GM18517 (cell line): ENCODE measurements at regions not wholly inside any gene's neighbourhood (a gene's known extent, or its start where the extent isn't known, plus 50 kb on each side); places are given as distances from the start of the nearest gene placed in this dataset.
A peak's percentile ranks its signal among the peaks of the same experiment; 100 is the strongest.
"Not testable (repeated sequence)": the region's sequence is repeated elsewhere in the genome, so short reads cannot be mapped to it uniquely, and the experiment has no call there.

Experiments used
- ATAC-seq: cut with Tn5 transposase; IDR thresholded peaks from one replicate; pipeline ENCODE4 v1.9.1; 2021; ENCODE audit warnings: mild to moderate bottlenecking, moderate library complexity; ENCODE audit not compliant: unreplicated experiment

DNA sequence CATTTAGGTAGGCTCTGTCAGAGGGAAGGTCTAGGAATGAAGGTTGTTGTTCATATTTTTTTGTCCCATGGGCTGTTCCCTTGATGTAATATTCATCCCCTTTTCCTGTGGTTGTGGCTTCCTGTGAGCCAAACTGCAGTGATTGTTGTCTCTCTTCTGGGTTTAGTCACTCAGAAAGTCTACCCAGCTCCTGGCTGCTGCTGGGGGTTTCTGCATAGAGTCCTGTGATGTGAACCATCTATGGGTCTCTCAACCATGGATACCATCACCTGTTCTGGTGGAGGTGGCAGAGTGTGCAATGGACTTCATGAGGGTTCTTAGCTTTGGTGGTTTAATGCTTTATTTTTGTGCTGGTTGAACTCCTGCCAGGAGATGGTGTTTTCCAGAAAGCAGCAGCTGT, 122.8 kb downstream of the ZC4H2 start:
- ATAC-seq, result no peak

DNA sequence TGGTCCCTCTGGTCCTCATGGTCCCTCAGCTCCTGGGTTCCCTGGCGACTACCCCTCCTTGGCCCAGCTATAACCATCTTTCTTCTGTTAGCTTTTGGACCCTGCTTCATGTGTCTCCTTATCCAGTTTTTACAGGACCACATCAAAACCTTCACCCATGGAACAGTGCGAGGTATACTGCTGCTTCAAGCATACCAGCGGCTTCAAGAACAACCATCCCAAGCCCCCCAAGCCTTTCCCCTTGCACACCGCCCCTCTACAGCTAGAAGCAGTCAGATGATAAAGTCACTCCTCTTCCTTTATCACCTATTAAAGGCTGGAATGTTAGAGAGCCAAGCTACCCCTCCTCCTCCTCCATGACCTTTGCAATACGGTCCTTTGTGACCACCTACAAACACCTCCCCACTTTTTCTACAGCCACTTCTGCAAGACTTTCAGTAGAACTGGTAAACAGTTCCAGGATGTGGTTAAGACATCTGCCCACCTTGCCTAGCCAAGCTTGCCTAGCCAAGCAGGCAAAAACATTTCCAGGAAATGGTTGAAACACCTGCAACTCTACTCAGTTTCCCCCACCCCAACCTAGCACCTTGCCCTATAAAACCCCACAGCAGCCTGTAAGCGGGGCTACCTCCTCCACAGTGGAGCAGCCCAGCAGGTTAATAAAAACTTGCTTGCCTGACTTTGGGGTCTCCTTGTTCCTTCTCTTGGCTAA, 125.7 kb downstream of the ZC4H2 start:
- ATAC-seq, result peak; percentile 77

GRCh38 chrX:64843224-64843623, 133.0 kb downstream of the ZC4H2 start:
- ATAC-seq, result no peak

- ATAC-seq, result peak; percentile 83
Measured at GRCh38 chrX:64842492-64842891, 133.8 kb downstream of the ZC4H2 start.

- ATAC-seq, result no peak
Measured at GRCh38 chrX:64805683-64806082, 170.6 kb downstream of the ZC4H2 start.

DNA sequence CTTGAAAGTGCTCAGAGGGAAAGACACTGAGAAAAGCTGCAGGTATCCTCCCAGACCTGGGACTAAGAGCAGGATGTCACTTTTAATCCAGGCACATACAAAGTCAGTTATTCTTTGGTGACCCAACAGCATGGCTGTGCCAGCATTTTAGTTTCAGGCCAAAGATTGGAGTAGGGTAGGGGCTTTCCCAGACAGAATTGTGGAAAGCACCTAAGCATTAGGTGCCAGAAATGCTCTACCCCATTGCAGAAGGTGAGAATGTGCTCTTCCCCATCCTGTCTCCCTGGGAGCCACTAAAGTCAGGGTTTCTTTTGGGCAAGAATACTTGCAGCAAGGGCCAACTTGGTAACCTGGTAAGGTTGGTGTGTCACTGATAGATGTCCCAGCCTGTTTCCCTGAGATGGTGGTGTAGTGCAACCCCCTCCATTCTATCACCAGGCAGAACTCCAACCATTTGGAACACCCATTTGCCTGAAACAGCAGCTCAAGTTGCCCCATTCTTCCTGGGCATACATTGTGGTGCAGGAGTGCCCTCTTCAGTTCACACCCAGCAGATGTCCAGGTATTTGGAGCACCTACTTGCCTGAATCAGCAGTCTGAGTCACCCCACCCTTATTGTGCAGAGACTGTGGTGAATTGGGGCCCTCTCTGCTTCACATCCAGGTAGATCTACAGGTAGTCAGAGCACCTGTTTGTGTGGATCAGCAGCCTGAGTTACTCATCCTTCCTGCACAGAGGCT, 183.5 kb downstream of the ZC4H2 start:
- ATAC-seq, result no peak

DNA sequence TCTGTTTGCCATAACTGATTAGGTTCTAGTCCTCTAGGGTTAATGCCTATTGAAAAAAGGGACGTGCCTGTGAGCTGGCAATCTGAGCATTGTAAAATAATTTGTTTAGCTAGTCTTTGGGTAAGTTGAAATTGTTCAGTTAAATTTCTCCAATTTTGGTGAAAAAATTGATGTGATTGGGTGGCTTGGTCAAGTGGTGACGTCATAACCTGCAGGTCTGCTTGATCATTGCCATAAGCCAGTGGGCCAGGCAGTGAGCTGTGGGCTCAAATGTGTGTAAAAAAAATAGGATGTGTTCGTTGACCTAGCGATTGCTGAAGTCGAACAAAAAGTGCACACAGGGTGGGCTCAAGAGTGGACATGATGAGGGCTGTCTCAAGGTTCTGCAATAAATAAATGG, 193.3 kb downstream of the ZC4H2 start:
- ATAC-seq, result no peak

- ATAC-seq, result no peak
Measured at GRCh38 chrX:64758047-64758446, 218.2 kb downstream of the ZC4H2 start.

GRCh38 chrX:64739792-64740378, 236.4 kb downstream of the ZC4H2 start:
- no peak for ATAC-seq

DNA sequence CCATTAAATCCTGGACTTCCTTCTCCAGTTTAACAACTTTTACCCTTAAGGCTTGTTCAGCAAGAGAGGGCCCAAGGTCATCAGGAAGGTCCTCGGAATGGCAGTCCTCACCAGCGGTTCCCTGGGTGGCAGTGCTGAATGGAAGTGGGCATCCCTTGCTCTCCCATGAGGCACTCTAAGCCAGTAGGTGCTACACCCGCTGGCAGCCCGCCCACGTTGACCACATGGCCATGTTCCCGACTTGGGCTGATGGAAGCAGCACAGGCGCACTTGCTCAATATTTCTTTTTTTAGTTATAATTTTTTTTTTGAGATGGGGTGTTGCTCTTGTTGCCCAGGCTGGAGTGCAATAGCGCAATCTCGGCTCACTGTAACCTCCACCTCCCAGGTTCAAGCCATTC, 277.9 kb downstream of the ZC4H2 start:
- ATAC-seq, result no peak

DNA sequence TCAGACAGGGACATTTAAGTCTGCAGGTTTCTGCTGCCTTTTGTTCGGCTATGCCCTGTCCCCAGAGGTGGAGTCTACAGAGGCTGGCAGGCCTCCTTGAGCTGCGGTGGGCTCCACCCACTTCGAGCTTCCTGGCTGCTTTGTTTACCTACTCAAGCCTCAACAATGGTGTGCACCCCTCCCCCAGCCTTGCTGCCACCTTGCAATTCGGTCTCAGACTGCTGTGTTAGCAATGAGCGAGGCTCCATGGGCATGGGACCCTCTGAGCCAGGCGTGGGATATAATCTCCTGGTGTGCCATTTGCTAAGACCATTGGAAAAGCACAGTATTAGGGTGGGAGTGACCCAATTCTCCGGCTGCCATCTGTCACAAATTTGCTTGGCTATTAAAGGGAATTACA, 280.9 kb downstream of the ZC4H2 start:
- not testable (repeated sequence) for ATAC-seq

DNA sequence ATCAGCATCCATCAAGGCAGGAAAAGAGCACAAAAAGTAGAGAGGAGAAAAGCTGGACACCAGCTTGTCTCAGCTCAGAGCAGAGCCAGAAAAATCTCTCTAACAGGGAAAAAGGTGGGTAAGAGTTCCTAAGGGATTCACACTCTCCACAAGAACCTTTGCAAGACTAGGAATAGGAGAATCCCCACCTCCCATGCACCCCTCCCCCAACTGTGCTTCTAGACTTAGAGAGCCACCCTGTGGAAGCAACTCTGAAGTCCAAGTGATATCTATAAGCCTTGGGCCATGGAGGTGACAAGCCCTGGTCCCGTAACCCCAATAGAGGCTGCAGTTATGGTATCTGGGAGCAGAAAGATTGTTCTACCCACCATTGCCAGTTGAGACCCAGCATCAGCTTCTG, 267.6 kb upstream of the MTMR8 start:
- no peak for ATAC-seq

GRCh38 chrX:64657229-64657628, 262.0 kb upstream of the MTMR8 start:
- not testable (repeated sequence) for ATAC-seq

DNA sequence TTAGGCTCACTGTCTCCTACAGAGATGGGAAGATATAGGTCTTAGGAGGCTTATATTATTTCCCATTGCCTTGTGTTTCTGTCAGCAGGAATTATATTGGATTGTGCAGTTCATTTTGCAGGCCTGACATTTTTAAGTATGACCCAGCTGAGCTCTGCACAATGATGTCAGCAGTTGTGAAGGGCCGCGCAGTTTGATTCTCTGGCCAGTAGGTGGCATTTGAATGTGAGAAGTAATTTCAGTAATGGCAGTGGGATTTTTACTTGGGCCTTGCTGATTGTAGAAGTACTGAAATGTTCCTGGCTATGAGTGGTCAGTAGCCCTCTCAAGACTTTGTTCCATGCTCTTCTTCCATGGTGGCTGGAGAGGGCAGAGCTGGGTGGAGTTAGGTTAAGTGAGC, 247.2 kb upstream of the MTMR8 start:
- ATAC-seq, result no peak
